Endothelial cell (in vitro differentiated cells): ENCODE measurements at regions not wholly inside any gene's neighbourhood (a gene's known extent, or its start where the extent isn't known, plus 50 kb on each side); places are given as distances from the start of the nearest gene placed in this dataset.
A peak's percentile ranks its signal among the peaks of the same experiment; 100 is the strongest.

Source experiments
- DNase-seq: peaks from one replicate; pipeline ENCODE4 v3.0.0; 2021; ENCODE audit warnings: low spot score
- H3K27ac Mint-ChIP-seq: one replicate; pipeline ENCODE4 v1.8.0; 2021; ENCODE audit warnings: mixed read lengths, inconsistent platforms; ENCODE audit not compliant: unreplicated experiment
- H3K27me3 Mint-ChIP-seq: one replicate; pipeline ENCODE4 v1.8.0; 2021; ENCODE audit warnings: mild to moderate bottlenecking, moderate library complexity, mixed read lengths, inconsistent platforms; ENCODE audit not compliant: unreplicated experiment
- H3K36me3 Mint-ChIP-seq: one replicate; pipeline ENCODE4 v1.8.0; 2021; ENCODE audit warnings: mild to moderate bottlenecking, low read depth, mixed read lengths, inconsistent platforms; ENCODE audit not compliant: unreplicated experiment
- H3K4me1 Mint-ChIP-seq: one replicate; pipeline ENCODE4 v1.8.0; 2021; ENCODE audit warnings: mild to moderate bottlenecking, mixed read lengths, inconsistent platforms; ENCODE audit not compliant: unreplicated experiment
- H3K4me3 Mint-ChIP-seq: one replicate; pipeline ENCODE4 v1.8.0; 2021; ENCODE audit warnings: mild to moderate bottlenecking, mixed read lengths, inconsistent platforms; ENCODE audit not compliant: unreplicated experiment
- H3K9me3 Mint-ChIP-seq: one replicate; pipeline ENCODE4 v1.8.0; 2021; ENCODE audit warnings: mixed read lengths, inconsistent platforms; ENCODE audit not compliant: unreplicated experiment
- CTCF ChIP-seq: fragments of 200-600 bp; sonication (generic); IDR thresholded peaks from one replicate; pipeline ENCODE4 v1.5.0; 2021; ENCODE audit warnings: antibody characterized with exemption; ENCODE audit not compliant: unreplicated experiment

DNA sequence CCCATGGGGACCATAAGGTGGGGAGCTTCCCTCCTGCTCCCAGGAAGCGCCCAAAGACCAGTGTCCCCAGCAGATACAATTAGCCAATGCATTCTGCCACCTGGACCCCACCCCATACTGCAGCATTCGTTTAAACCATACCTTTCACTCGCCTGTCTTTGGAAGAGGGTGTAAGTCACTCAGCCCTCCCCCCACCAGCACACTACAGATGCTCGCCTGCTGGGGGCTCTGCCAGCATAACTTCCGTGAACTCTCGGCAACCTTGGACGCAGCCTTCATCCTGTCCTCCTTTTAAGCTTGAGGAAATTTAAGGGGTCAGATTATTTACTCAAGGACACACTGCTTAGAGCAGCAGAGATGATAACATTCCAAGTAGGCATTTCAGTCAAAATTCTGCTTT, 94.4 kb upstream of the NAA20 start:
- peaks cover 14% of the 10 kb centered on the region for H3K4me1 Mint-ChIP-seq
- DNase-seq, result no peak
- H3K36me3 Mint-ChIP-seq, result peaks cover 3% of the 10 kb centered on the region
- peak overlapping the region; percentile 38 for H3K4me3 Mint-ChIP-seq
- H3K9me3 Mint-ChIP-seq, result no peaks in the 10 kb centered on the region
- H3K27ac Mint-ChIP-seq, result no peak overlapping the region
- no peak for TF ChIP-seq CTCF
- H3K27me3 Mint-ChIP-seq, result no peaks in the 10 kb centered on the region

GRCh38 chr20:19923762-19924161, 93.4 kb upstream of the NAA20 start:
- H3K36me3 Mint-ChIP-seq, result peaks cover 3% of the 10 kb centered on the region
- no peaks in the 10 kb centered on the region for H3K27me3 Mint-ChIP-seq
- no peak overlapping the region for H3K4me3 Mint-ChIP-seq
- peaks cover 6% of the 10 kb centered on the region for H3K4me1 Mint-ChIP-seq
- no peak overlapping the region for H3K27ac Mint-ChIP-seq
- no peaks in the 10 kb centered on the region for H3K9me3 Mint-ChIP-seq
- TF ChIP-seq CTCF, result no peak
- DNase-seq, result no peak

- DNase-seq, result no peak
- Mint-ChIP-seq H3K36me3 (peaks cover 3% of the 10 kb centered on the region), H3K27ac (no peak overlapping the region), H3K9me3 (no peaks in the 10 kb centered on the region), H3K4me1 (peaks cover 4% of the 10 kb centered on the region), H3K27me3 (no peaks in the 10 kb centered on the region), H3K4me3 (no peak overlapping the region)
- TF ChIP-seq CTCF, result no peak
Measured at GRCh38 chr20:19924255-19924654, 92.9 kb upstream of the NAA20 start.

- Mint-ChIP-seq H3K9me3 (no peaks in the 10 kb centered on the region), H3K36me3 (peaks cover 3% of the 10 kb centered on the region), H3K4me1 (peaks cover 4% of the 10 kb centered on the region), H3K4me3 (no peak overlapping the region), H3K27ac (no peak overlapping the region), H3K27me3 (peaks cover 1% of the 10 kb centered on the region)
- DNase-seq, result no peak
- no peak for TF ChIP-seq CTCF
Measured at GRCh38 chr20:19926591-19926990, 90.6 kb upstream of the NAA20 start.

DNA sequence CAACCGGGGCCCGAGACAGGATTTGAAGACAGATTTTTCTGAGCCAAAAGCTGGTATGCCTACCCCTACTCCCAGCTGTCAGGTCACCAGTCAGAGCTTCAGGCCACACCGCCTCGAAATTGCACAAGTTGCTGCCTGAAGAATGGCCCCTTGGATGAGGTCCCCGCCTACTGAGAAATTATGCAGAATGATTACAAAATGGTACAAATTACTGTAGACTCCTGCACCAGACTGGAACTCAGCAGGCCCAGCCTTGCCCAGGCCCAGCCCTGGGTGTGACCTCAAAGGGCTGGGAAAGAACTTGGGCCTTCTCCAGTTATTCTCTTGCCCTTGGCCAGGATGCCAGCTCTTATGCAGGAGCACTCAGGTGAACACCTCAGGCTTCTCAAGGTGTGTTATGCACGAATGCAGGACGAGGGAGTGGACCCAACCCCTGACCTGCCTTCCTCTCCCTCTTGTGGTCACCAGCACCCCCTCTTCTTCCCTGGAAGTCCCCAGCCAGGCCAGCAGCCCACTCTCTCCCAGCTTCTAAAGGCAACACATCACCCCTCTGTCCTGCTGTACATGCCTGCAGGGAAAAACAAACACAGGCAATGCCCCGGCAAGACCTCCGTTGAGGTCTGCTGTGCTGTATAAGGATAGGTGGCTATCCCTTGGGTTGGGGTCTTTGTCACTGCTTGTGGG, 88.7 kb upstream of the NAA20 start:
- H3K4me1 Mint-ChIP-seq, result peaks cover 14% of the 10 kb centered on the region
- TF ChIP-seq CTCF, result no peak
- peaks cover 11% of the 10 kb centered on the region for H3K36me3 Mint-ChIP-seq
- peaks cover 5% of the 10 kb centered on the region for H3K27me3 Mint-ChIP-seq
- DNase-seq, result no peak
- H3K9me3 Mint-ChIP-seq, result no peaks in the 10 kb centered on the region
- H3K4me3 Mint-ChIP-seq, result no peak overlapping the region
- no peak overlapping the region for H3K27ac Mint-ChIP-seq
